Activated naive CD4-positive, alpha-beta T cell treated with anti-CD3 and anti-CD28 coated beads, Interleukin-2, amount 10 ng/mL, durations not matched to agents 7 days and 5 days (primary cell): ENCODE measurements at regions not wholly inside any gene's neighbourhood (a gene's known extent, or its start where the extent isn't known, plus 50 kb on each side); places are given as distances from the start of the nearest gene placed in this dataset.

ENCODE experiments used
- CTCF ChIA-PET: fragments of 350-600 bp; sonication (Branson Sonifier 250); formaldehyde crosslinking; loops from one replicate; lab custom pipeline; 2021; ENCODE audit warnings: antibody characterized with exemption; lab: Charles Lee
- DNase-seq: peaks from one replicate; pipeline ENCODE4 v3.0.0-alpha.2; 2020
- H3K27ac Mint-ChIP-seq: one replicate; pipeline ENCODE4 v1.8.0; 2021; ENCODE audit warnings: mild to moderate bottlenecking, moderate library complexity, mixed read lengths
- H3K27me3 Mint-ChIP-seq: one replicate; pipeline ENCODE4 v1.8.0; 2021; ENCODE audit warnings: mild to moderate bottlenecking, mixed read lengths
- H3K36me3 Mint-ChIP-seq: one replicate; pipeline ENCODE4 v1.8.0; 2021; ENCODE audit warnings: mixed read lengths
- H3K4me1 Mint-ChIP-seq: one replicate; pipeline ENCODE4 v1.8.0; 2021; ENCODE audit warnings: mixed read lengths
- H3K4me3 Mint-ChIP-seq: one replicate; pipeline ENCODE4 v1.8.0; 2021; ENCODE audit warnings: mild to moderate bottlenecking, moderate library complexity, mixed read lengths
- H3K9me3 Mint-ChIP-seq: one replicate; pipeline ENCODE4 v1.8.0; 2021; ENCODE audit warnings: mixed read lengths

GRCh38 chr1:87615491-87615890, 286.8 kb downstream of the LMO4 start:
- no peaks in the 10 kb centered on the region for H3K36me3 Mint-ChIP-seq
- H3K27me3 Mint-ChIP-seq = no peaks in the 10 kb centered on the region
- no peak overlapping the region for H3K4me3 Mint-ChIP-seq
- H3K9me3 Mint-ChIP-seq = no peaks in the 10 kb centered on the region
- DNase-seq = no peak
- no peaks in the 10 kb centered on the region for H3K4me1 Mint-ChIP-seq
- CTCF ChIA-PET = no interaction called here
- no peak overlapping the region for H3K27ac Mint-ChIP-seq

GRCh38 chr1:87615901-87616300, 287.2 kb downstream of the LMO4 start:
- no peaks in the 10 kb centered on the region for H3K36me3 Mint-ChIP-seq
- no peaks in the 10 kb centered on the region for H3K27me3 Mint-ChIP-seq
- CTCF ChIA-PET = no interaction called here
- H3K4me1 Mint-ChIP-seq = no peaks in the 10 kb centered on the region
- H3K27ac Mint-ChIP-seq = no peak overlapping the region
- DNase-seq = no peak
- no peaks in the 10 kb centered on the region for H3K9me3 Mint-ChIP-seq
- no peak overlapping the region for H3K4me3 Mint-ChIP-seq

- H3K36me3 Mint-ChIP-seq = no peaks in the 10 kb centered on the region
- H3K4me3 Mint-ChIP-seq = no peak overlapping the region
- no peaks in the 10 kb centered on the region for H3K27me3 Mint-ChIP-seq
- CTCF ChIA-PET = no interaction called here
- no peak overlapping the region for H3K27ac Mint-ChIP-seq
- no peaks in the 10 kb centered on the region for H3K4me1 Mint-ChIP-seq
- H3K9me3 Mint-ChIP-seq = no peaks in the 10 kb centered on the region
- DNase-seq = no peak
These were observed 292.1 kb downstream of the LMO4 start for GRCh38 chr1:87620807-87621206.

- Mint-ChIP-seq H3K27me3 (no peaks in the 10 kb centered on the region), H3K4me1 (no peaks in the 10 kb centered on the region), H3K27ac (no peak overlapping the region), H3K4me3 (no peak overlapping the region), H3K36me3 (no peaks in the 10 kb centered on the region), H3K9me3 (peaks cover 8% of the 10 kb centered on the region)
- CTCF ChIA-PET = no interaction called here
- no peak for DNase-seq
These were observed 301.0 kb downstream of the LMO4 start for GRCh38 chr1:87629673-87630072.

GRCh38 chr1:87632232-87632631, 303.6 kb downstream of the LMO4 start:
- Mint-ChIP-seq H3K9me3 (peaks cover 12% of the 10 kb centered on the region), H3K4me1 (no peaks in the 10 kb centered on the region), H3K27me3 (no peaks in the 10 kb centered on the region), H3K4me3 (no peak overlapping the region), H3K27ac (no peak overlapping the region), H3K36me3 (no peaks in the 10 kb centered on the region)
- CTCF ChIA-PET = no interaction called here
- DNase-seq = no peak

- DNase-seq = no peak
- no peaks in the 10 kb centered on the region for H3K36me3 Mint-ChIP-seq
These were observed 307.7 kb downstream of the LMO4 start for GRCh38 chr1:87636198-87636892.

GRCh38 chr1:87638636-87639035, 310.0 kb downstream of the LMO4 start:
- CTCF ChIA-PET = no interaction called here
- H3K36me3 Mint-ChIP-seq = no peaks in the 10 kb centered on the region
- no peak for DNase-seq
- H3K4me1 Mint-ChIP-seq = no peaks in the 10 kb centered on the region
- H3K9me3 Mint-ChIP-seq = peaks cover 8% of the 10 kb centered on the region
- no peak overlapping the region for H3K4me3 Mint-ChIP-seq
- H3K27ac Mint-ChIP-seq = no peak overlapping the region
- H3K27me3 Mint-ChIP-seq = no peaks in the 10 kb centered on the region

More at GRCh38 chr1:87636198-87636892, 307.7 kb downstream of the LMO4 start:
- Mint-ChIP-seq H3K27ac (no peak overlapping the region), H3K9me3 (peaks cover 12% of the 10 kb centered on the region), H3K27me3 (no peaks in the 10 kb centered on the region), H3K4me3 (no peak overlapping the region), H3K4me1 (no peaks in the 10 kb centered on the region)
- CTCF ChIA-PET = no interaction called here

- CTCF ChIA-PET = no interaction called here
- no peaks in the 10 kb centered on the region for H3K36me3 Mint-ChIP-seq
- DNase-seq = no peak
- no peak overlapping the region for H3K27ac Mint-ChIP-seq
- no peaks in the 10 kb centered on the region for H3K9me3 Mint-ChIP-seq
- no peaks in the 10 kb centered on the region for H3K4me1 Mint-ChIP-seq
- no peaks in the 10 kb centered on the region for H3K27me3 Mint-ChIP-seq
- H3K4me3 Mint-ChIP-seq = no peak overlapping the region
These were observed 313.3 kb downstream of the LMO4 start for GRCh38 chr1:87641996-87642395.

GRCh38 chr1:87642581-87643221, 314.0 kb downstream of the LMO4 start:
- Mint-ChIP-seq H3K4me1 (no peaks in the 10 kb centered on the region), H3K27me3 (no peaks in the 10 kb centered on the region), H3K27ac (no peak overlapping the region), H3K36me3 (no peaks in the 10 kb centered on the region), H3K9me3 (no peaks in the 10 kb centered on the region), H3K4me3 (no peak overlapping the region)
- CTCF ChIA-PET = no interaction called here
- no peak for DNase-seq

- CTCF ChIA-PET = no interaction called here
- no peak overlapping the region for H3K27ac Mint-ChIP-seq
- H3K9me3 Mint-ChIP-seq = no peaks in the 10 kb centered on the region
- no peak for DNase-seq
- H3K36me3 Mint-ChIP-seq = no peaks in the 10 kb centered on the region
- no peak overlapping the region for H3K4me3 Mint-ChIP-seq
- no peaks in the 10 kb centered on the region for H3K4me1 Mint-ChIP-seq
- H3K27me3 Mint-ChIP-seq = no peaks in the 10 kb centered on the region
These were observed 315.4 kb downstream of the LMO4 start for GRCh38 chr1:87644033-87644578.

- H3K4me1 Mint-ChIP-seq = no peaks in the 10 kb centered on the region
- no peak overlapping the region for H3K27ac Mint-ChIP-seq
- CTCF ChIA-PET = no interaction called here
- H3K27me3 Mint-ChIP-seq = no peaks in the 10 kb centered on the region
- H3K4me3 Mint-ChIP-seq = no peak overlapping the region
- no peak for DNase-seq
- H3K36me3 Mint-ChIP-seq = no peaks in the 10 kb centered on the region
- H3K9me3 Mint-ChIP-seq = no peaks in the 10 kb centered on the region
These were observed 316.0 kb downstream of the LMO4 start for GRCh38 chr1:87644579-87645190.

GRCh38 chr1:87647430-87648177, 318.9 kb downstream of the LMO4 start:
- no peak overlapping the region for H3K4me3 Mint-ChIP-seq
- no peak for DNase-seq
- H3K27ac Mint-ChIP-seq = no peak overlapping the region
- H3K9me3 Mint-ChIP-seq = no peaks in the 10 kb centered on the region
- no peaks in the 10 kb centered on the region for H3K27me3 Mint-ChIP-seq
- H3K36me3 Mint-ChIP-seq = no peaks in the 10 kb centered on the region
- no peaks in the 10 kb centered on the region for H3K4me1 Mint-ChIP-seq
- CTCF ChIA-PET = no interaction called here

- Mint-ChIP-seq H3K27ac (no peak overlapping the region), H3K9me3 (no peaks in the 10 kb centered on the region), H3K27me3 (no peaks in the 10 kb centered on the region), H3K4me3 (no peak overlapping the region), H3K36me3 (no peaks in the 10 kb centered on the region), H3K4me1 (no peaks in the 10 kb centered on the region)
- CTCF ChIA-PET = no interaction called here
- no peak for DNase-seq
These were observed 319.8 kb downstream of the LMO4 start for GRCh38 chr1:87648323-87649119.

GRCh38 chr1:87650306-87650705, 321.6 kb downstream of the LMO4 start:
- no peak for DNase-seq
- Mint-ChIP-seq H3K27ac (no peak overlapping the region), H3K4me3 (no peak overlapping the region), H3K27me3 (no peaks in the 10 kb centered on the region), H3K9me3 (no peaks in the 10 kb centered on the region), H3K4me1 (no peaks in the 10 kb centered on the region), H3K36me3 (no peaks in the 10 kb centered on the region)
- CTCF ChIA-PET = no interaction called here
